ENCODE measurements at regions not wholly inside any gene's neighbourhood (a gene's known extent, or its start where the extent isn't known, plus 50 kb on each side); places are given as distances from the start of the nearest gene placed in this dataset.

DNA sequence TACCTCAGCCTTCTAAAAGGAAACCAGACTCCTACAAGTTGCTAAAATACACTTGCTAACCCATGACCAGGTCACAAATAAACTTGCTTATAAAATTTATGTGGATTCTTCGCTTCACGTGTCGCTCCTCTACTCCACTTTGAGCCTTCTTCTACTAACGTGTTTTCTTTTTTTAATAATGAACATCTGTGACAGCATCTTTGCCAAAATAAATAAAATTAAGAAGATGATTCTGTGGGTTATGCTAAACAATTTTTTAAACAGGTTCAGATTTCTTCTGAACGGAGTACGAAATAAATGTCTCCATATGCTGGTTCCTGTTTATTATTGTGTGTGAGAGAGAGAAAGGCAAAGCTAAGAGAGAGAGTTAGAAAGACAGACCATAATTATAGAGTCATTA is 735.8 kb downstream of the LTN1 start:
- TF ChIP-seq, protein P1, sequence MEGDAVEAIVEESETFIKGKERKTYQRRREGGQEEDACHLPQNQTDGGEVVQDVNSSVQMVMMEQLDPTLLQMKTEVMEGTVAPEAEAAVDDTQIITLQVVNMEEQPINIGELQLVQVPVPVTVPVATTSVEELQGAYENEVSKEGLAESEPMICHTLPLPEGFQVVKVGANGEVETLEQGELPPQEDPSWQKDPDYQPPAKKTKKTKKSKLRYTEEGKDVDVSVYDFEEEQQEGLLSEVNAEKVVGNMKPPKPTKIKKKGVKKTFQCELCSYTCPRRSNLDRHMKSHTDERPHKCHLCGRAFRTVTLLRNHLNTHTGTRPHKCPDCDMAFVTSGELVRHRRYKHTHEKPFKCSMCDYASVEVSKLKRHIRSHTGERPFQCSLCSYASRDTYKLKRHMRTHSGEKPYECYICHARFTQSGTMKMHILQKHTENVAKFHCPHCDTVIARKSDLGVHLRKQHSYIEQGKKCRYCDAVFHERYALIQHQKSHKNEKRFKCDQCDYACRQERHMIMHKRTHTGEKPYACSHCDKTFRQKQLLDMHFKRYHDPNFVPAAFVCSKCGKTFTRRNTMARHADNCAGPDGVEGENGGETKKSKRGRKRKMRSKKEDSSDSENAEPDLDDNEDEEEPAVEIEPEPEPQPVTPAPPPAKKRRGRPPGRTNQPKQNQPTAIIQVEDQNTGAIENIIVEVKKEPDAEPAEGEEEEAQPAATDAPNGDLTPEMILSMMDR (IDR thresholded peaks at IDR 0.05) = no peak
- TF ChIP-seq EP300 (IDR thresholded peaks at IDR 0.05; ENCODE audit: low read depth) (no peak), POLR2A (IDR thresholded peaks at IDR 0.05) (no peak)

Data from transverse colon (tissue), 3 donors.